Stimulated activated naive CD8-positive, alpha-beta T cell treated with anti-CD3 and anti-CD28 coated beads, Interleukin-15, amount 100 ng/mL, for 72 hours (primary cell): ENCODE measurements at regions not wholly inside any gene's neighbourhood (a gene's known extent, or its start where the extent isn't known, plus 50 kb on each side); places are given as distances from the start of the nearest gene placed in this dataset.
A peak's percentile ranks its signal among the peaks of the same experiment; 100 is the strongest.
"Not testable (repeated sequence)": the region's sequence is repeated elsewhere in the genome, so short reads cannot be mapped to it uniquely, and the experiment has no call there.

Experiments used
- ATAC-seq: fragments of 150-1000 bp; cut with Tn5 transposase; 2 replicates; pipeline ENCODE4 v1.10.0; 2021; ENCODE audit warnings: mild to moderate bottlenecking, moderate library complexity
- DNase-seq, 2 donors: peaks; one replicate each; pipeline ENCODE4 v3.0.0; 2021 to 2022
- H3K27ac Mint-ChIP-seq, 2 donors: one replicate each; pipeline ENCODE4 v1.8.0; 2022; ENCODE audit warnings: mild to moderate bottlenecking in 2 of 2, mixed read lengths in 2 of 2, moderate library complexity in 2 of 2
- H3K27me3 Mint-ChIP-seq: one replicate; pipeline ENCODE4 v1.8.0; 2022; ENCODE audit warnings: mixed read lengths
- H3K4me1 Mint-ChIP-seq: one replicate; pipeline ENCODE4 v1.8.0; 2022; ENCODE audit warnings: mild to moderate bottlenecking, mixed read lengths
- H3K4me3 Mint-ChIP-seq, 2 donors: one replicate each; pipeline ENCODE4 v1.8.0; 2022; ENCODE audit warnings: mild to moderate bottlenecking in 2 of 2, mixed read lengths in 2 of 2, moderate library complexity in 1 of 2
- H3K9me3 Mint-ChIP-seq, 2 donors: one replicate each; pipeline ENCODE4 v1.8.0; 2022; ENCODE audit warnings: mixed read lengths in 2 of 2

DNA sequence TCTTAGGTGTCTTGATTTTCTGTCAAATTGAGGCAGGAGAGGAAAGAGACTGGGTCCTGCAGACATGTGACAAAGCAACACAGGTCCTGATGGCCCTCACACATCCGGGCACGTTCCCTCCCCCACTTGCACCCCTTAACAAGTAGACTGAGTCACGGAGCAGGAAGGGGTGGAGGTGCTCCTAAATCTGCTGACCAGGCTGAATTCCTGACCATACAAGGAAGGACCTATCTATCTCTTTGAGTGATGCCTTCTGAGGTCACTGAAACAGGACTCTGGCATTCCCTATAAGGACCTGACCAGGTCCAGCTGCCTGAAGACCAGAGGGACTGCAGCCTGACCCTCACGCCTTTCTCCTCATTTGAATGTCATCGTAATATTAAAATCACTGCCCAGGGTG lies 250.3 kb downstream of the COL4A1 start:
- H3K9me3 Mint-ChIP-seq: no peaks in the 10 kb centered on the region
- DNase-seq: no peak
- no peak overlapping the region for H3K4me3 Mint-ChIP-seq

DNA sequence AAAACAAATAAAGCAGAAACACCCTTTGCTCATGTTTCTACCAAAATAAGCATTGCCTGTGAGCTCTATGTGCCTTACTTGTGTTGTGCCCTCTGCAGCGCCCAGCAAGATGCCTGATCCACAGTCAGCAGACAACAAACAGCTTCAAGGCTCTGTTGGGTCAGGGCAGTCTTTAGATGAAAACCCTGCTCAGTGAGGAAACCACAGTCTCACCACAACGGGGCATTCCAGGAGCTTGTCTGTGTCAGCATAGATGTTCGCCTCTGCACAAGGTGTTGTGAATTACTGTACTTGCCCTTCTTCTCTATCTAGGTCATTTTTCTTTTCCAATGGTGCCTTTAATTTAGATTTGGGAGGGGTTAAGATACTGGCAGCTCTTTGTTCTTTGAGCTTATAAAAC lies 251.9 kb downstream of the COL4A1 start:
- Mint-ChIP-seq H3K27me3 (peaks cover 30% of the 10 kb centered on the region), H3K4me1 (peaks cover 8% of the 10 kb centered on the region), H3K27ac (no peak overlapping the region), H3K4me3 (no peak overlapping the region), H3K9me3 (no peaks in the 10 kb centered on the region)
- peak; percentile 3 to 19 for DNase-seq
- ATAC-seq: peak; percentile 85

More for the DNA sequence above, 250.3 kb downstream of the COL4A1 start:
- Mint-ChIP-seq H3K27me3 (peaks cover 30% of the 10 kb centered on the region), H3K4me1 (peaks cover 8% of the 10 kb centered on the region), H3K27ac (no peak overlapping the region)
- ATAC-seq: no peak

DNA sequence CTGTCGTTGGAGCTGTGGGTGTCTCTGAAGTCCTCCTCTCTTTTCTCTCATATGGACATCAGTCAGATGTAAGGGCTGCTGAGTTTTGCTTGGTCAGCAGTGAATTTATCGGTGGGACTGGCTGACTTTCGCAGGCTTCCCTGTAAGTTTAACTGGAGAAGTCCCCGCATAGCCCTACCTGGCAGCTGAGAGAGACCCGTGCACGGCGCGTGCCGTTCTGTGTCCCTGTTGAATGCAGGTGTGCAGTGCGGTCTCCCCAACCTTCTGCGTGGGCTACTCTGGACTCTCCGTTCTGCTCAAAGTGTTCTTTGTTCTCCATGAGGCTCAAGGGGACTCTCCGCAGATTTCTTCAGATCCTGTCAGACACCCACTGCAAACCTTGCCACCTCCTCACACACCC lies 252.9 kb downstream of the COL4A1 start:
- DNase-seq (no peak), ATAC-seq (no peak)
- no peak overlapping the region for H3K27ac Mint-ChIP-seq
- peaks cover 8% of the 10 kb centered on the region for H3K4me1 Mint-ChIP-seq
- H3K27me3 Mint-ChIP-seq: peaks cover 30% of the 10 kb centered on the region
- no peaks in the 10 kb centered on the region for H3K9me3 Mint-ChIP-seq
- no peak overlapping the region for H3K4me3 Mint-ChIP-seq

DNA sequence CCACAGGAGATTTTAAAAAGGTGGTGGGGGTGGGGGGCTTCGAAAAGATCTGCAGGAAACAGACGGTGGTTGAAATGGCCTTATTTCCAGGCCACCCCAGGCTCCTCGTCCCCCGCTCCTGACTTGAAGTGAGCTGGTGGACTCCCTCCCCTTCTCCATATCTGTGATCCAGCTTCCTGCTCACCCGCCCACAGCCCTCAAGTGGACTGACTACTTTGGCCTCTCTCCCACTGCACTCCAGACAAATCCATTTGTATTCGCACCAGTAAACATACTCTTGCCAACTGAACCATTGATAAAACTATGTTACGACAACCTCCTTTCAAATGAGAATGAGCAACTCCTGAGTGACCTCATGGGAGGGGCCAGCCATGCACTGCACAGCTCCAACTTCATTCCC lies 259.5 kb downstream of the COL4A1 start:
- peaks cover 31% of the 10 kb centered on the region for H3K27me3 Mint-ChIP-seq
- H3K4me1 Mint-ChIP-seq: no peaks in the 10 kb centered on the region
- no peak overlapping the region for H3K27ac Mint-ChIP-seq
- ATAC-seq: no peak
- no peaks in the 10 kb centered on the region for H3K9me3 Mint-ChIP-seq
- no peak for DNase-seq
- no peak overlapping the region for H3K4me3 Mint-ChIP-seq

DNA sequence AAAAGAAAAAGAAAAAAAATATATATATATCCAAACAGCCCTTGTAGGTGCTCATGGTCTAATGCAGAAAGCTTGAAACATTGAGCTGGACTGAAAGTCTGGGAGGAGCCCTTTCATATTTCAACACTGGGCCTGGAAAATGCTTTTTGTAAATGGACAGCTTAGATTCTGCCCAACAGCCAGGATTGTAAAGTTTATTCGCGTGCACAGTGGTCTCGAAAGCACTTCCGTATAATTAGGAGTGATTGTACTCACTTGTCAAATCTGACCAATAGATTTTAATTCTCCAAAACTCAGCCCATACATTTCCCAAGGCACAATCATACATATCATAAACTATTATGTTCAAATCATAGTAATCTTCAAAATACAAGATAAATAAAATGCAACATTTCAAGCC lies 260.1 kb downstream of the COL4A1 start:
- H3K4me1 Mint-ChIP-seq: no peaks in the 10 kb centered on the region
- no peak overlapping the region for H3K27ac Mint-ChIP-seq
- ATAC-seq: no peak
- no peaks in the 10 kb centered on the region for H3K9me3 Mint-ChIP-seq
- no peak overlapping the region for H3K4me3 Mint-ChIP-seq
- H3K27me3 Mint-ChIP-seq: peaks cover 31% of the 10 kb centered on the region
- no peak for DNase-seq

DNA sequence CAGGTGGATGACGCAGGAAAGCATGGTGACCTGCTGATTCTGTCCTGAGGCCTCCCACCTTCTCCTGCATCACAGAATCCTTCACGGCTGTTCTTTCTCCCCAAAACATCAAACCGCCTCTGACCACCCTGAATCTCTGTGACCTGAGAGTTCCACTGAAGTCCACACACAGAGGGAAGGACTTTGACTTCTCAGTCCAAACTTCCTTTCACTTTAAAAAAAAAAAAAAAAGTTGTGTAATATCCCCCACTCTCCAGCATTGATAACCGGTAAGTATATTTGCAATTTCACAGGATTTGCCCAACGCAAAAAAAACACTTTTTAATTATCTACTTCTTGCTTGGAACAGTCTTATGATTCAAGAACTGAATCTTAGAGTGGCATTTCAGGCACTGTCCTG lies 259.5 kb upstream of the IRS2 start:
- DNase-seq (no peak), ATAC-seq (no peak)
- Mint-ChIP-seq H3K4me3 (no peak overlapping the region), H3K27me3 (peaks cover 31% of the 10 kb centered on the region), H3K27ac (no peak overlapping the region), H3K9me3 (no peaks in the 10 kb centered on the region), H3K4me1 (no peaks in the 10 kb centered on the region)

DNA sequence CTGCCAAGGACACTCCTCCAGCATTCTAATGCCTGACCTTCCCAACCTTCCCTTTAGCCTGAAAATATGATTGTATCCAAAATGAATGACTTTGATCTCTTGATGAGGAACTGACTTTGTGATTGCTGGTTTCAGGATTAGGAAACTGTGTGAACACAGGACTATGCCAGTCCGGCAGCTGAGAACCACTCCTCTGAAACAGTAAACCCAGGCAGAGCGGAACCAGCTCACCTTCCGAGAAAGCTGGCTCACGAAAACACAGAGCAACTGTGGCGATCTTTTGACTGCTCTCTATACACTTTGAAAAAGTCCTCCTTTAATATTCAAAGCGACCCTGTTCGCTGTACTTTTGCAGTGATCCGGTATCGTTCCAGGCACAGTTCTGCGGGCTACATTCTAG lies 258.8 kb upstream of the IRS2 start:
- Mint-ChIP-seq H3K27me3 (peaks cover 31% of the 10 kb centered on the region), H3K4me3 (no peak overlapping the region), H3K4me1 (no peaks in the 10 kb centered on the region), H3K9me3 (no peaks in the 10 kb centered on the region), H3K27ac (no peak overlapping the region)
- DNase-seq: no peak
- no peak for ATAC-seq

DNA sequence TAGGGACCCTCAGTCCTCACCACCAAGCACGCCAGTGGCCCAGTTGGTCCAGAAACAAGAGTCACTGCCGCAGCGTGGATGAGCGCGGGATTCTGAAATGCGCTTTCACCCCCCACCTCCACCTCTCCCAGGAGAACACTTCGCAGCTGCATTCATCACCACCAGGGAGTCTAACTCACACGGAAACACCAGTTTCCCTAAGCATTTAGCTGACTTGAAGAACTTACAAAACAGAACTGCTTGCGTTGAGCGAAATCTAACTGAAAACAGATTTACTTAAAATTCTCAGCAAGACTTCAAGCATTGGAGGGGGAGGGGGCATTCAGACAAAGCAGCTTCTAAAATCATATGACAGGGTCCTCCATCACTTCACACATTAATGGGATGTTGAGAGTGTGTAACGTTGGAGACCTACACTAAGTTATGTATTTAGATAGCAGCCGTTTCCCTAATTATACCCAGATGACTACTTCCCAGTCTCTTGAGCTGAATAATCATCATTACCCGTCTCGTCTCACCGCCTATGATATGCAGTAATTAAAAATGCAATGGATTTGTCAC lies 258.2 kb upstream of the IRS2 start:
- peaks cover 31% of the 10 kb centered on the region for H3K27me3 Mint-ChIP-seq
- DNase-seq: no peak
- H3K4me1 Mint-ChIP-seq: no peaks in the 10 kb centered on the region
- H3K4me3 Mint-ChIP-seq: no peak overlapping the region
- no peak for ATAC-seq
- no peak overlapping the region for H3K27ac Mint-ChIP-seq
- no peaks in the 10 kb centered on the region for H3K9me3 Mint-ChIP-seq

DNA sequence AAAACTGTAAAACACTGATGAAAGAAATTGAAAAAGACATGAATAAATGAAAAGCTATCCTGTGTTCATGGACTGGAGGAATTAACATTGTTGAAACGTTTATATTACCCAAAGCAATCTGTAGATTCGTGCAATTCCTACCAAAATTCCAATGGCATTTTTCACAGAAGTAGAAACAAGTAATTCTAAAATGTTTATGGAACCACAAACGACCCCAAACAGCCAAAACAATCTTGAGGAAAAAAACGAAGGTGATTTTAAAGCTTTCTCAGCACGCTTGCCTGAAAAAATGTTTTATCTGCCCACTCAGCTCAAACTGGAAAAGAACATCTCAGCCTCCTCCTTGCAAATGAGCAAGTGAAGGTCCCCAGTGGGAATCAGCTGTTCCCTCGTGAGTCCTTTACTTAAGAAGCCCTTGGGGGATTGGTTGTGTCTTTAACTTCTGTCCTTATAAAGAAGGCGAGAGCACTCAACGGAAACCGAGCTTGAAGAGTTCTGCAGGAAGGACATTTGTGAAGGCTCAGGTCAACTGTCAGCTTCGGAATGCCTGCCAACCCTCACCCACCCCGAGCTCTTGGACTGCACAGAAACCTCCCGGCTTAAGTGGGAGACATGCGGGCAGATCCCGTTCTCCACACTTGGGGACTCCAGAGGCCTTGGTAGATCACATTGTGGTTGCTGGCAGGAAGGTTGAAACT lies 256.0 kb upstream of the IRS2 start:
- Mint-ChIP-seq H3K9me3 (no peaks in the 10 kb centered on the region), H3K27ac (no peak overlapping the region), H3K4me1 (no peaks in the 10 kb centered on the region), H3K4me3 (no peak overlapping the region), H3K27me3 (peaks cover 34% of the 10 kb centered on the region)
- ATAC-seq (no peak), DNase-seq (no peak)

DNA sequence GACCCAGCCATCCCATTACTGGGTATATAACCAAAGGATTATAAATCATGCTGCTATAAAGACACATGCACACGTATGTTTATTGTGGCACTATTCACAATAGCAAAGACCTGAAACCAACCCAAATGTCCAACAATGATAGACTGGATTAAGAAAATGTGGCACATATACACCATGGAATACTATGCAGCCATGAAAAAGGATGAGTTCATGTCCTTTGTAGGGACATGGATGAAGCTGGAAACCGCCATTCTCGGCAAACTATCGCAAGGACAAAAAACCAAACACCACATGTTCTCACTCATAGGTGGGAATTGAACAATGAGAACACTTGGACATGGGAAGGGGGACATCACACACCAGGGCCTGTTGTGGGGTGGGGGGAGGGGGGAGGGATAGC lies 255.3 kb upstream of the IRS2 start:
- H3K4me3 Mint-ChIP-seq, ATAC-seq, H3K27ac Mint-ChIP-seq, H3K4me1 Mint-ChIP-seq, DNase-seq, H3K9me3 Mint-ChIP-seq: not testable (repeated sequence)
- peaks cover 31% of the 10 kb centered on the region for H3K27me3 Mint-ChIP-seq

DNA sequence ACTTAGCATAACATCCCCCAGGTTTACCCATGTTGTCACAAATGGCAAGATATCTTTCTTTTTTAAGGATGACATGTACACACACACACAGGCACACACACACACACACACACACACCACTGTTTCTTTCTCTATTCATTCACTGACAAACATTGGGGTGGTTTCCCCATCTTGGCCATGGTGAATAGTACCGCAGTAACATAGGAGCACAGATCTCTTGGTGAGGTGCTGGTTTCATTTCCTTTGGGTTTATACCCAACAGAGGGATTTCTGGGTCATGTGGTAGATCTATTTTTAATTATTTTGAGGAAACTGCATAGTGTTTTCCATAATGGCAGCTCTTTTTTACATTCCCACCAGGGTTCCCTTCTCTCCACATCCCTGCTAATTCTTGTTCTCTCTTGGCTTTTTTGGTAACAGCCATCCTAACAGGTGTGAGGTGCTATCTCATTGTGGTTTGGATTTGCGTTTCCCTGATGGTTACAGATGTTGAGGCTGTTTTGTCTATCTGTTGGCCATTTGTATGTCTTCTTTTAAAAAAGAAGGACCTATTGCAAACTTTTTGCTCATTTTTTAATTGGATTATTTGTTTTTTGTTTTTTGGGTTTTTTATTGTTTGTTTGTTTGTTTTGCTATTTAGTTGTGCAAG lies 251.7 kb upstream of the IRS2 start:
- Mint-ChIP-seq H3K27ac (no peak overlapping the region), H3K27me3 (peaks cover 11% of the 10 kb centered on the region), H3K4me1 (no peaks in the 10 kb centered on the region), H3K9me3 (no peaks in the 10 kb centered on the region), H3K4me3 (no peak overlapping the region)
- ATAC-seq: no peak
- no peak for DNase-seq

DNA sequence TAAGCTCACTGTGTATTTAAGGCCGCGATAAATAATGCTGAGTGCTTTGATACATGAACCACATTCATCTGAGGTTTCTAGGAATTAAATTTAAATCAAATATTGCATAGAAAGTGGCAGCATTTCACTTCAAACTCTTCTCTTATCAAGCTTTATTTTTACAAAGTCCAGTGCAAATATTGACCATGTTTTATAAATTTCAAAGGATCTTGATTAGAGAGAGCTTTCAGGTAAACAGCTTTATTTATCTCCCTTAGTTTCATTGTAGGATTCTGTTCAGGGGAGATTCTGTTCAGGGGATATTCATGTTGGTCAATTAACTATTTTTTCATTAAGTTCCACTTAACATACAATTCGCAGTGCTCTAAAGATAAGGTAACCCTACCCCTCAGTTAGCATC lies 249.7 kb upstream of the IRS2 start:
- no peaks in the 10 kb centered on the region for H3K4me1 Mint-ChIP-seq
- peaks cover 11% of the 10 kb centered on the region for H3K27me3 Mint-ChIP-seq
- ATAC-seq (no peak), DNase-seq (no peak)
- no peak overlapping the region for H3K4me3 Mint-ChIP-seq
- H3K27ac Mint-ChIP-seq: no peak overlapping the region
- H3K9me3 Mint-ChIP-seq: no peaks in the 10 kb centered on the region

DNA sequence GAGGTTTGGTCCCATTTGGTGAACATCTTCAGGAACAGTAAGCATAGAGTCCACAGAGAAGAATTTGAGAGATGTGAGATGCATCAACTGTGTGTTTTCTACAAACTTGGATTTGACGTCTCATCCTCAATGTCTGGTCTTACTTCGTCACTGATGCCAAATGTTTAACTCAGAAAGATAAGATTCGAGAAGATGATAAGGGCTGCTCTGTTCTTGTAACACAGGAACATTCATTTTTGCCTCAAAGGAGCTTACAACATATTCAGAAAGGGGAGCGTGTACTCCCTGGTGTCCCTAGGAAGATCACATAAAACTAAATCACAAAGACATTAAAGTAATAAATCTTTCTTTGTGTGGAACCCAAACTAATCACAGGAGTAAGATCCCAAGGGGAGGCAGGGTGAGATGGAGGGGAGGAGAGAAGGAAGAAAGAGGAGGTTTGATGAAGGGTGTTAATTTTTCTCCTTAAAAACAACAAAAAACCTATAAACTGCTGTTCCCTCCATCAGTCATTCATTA lies 247.7 kb upstream of the IRS2 start:
- Mint-ChIP-seq H3K27ac (no peak overlapping the region), H3K4me1 (no peaks in the 10 kb centered on the region), H3K9me3 (no peaks in the 10 kb centered on the region), H3K27me3 (peaks cover 9% of the 10 kb centered on the region), H3K4me3 (no peak overlapping the region)
- ATAC-seq (no peak), DNase-seq (no peak)

DNA sequence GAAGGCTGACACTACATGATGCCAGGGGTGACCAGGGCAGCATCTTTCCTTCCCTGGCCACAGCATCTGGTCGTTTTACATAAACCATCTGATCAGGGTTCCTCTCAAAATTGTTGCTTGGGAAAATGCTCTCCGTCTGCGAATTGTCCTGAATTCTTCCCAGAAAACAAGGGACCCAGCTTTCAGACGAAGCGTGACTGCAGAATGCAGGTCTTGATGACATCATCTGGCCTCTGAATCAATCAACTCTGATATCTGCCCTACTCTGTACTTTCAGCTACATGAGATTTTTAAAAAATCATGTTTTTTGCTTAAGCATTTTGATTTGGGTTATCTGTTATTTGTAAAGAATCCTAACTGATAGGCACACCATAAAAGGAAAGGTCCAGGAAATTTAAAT lies 246.6 kb upstream of the IRS2 start:
- Mint-ChIP-seq H3K4me1 (no peaks in the 10 kb centered on the region), H3K27ac (no peak overlapping the region), H3K9me3 (no peaks in the 10 kb centered on the region), H3K4me3 (no peak overlapping the region), H3K27me3 (no peaks in the 10 kb centered on the region)
- DNase-seq (no peak), ATAC-seq (no peak)

DNA sequence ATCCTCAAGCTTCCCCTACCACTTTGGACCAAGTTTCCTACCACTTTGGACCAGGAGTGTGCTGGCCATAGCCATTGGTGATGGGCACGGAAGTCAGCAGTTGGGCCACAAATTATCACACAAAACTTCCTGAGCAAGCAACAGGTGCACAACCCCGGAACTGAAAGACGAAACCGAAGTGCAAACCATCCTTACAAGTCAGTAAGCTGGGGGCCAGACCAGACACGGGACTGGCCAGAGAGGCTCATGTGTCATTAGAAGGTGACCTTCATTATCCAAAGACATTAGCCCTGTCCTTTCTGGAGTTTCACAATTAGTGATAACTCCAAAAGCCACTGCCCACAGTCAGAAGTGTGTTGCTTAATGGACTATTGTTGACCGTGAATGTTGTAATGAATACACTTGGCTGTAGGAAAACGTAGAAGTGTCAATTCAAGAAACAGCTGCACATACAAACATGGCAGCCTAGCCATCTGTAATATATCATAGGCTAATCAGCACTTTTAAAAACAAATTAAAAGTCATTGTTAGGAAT lies 244.1 kb upstream of the IRS2 start:
- H3K4me1 Mint-ChIP-seq: no peaks in the 10 kb centered on the region
- H3K9me3 Mint-ChIP-seq: no peaks in the 10 kb centered on the region
- no peak overlapping the region for H3K27ac Mint-ChIP-seq
- ATAC-seq (no peak), DNase-seq (no peak)
- H3K27me3 Mint-ChIP-seq: no peaks in the 10 kb centered on the region
- no peak overlapping the region for H3K4me3 Mint-ChIP-seq
